Tibial artery (tissue), 4 donors: ENCODE measurements at regions not wholly inside any gene's neighbourhood (a gene's known extent, or its start where the extent isn't known, plus 50 kb on each side); places are given as distances from the start of the nearest gene placed in this dataset.
"Not testable (repeated sequence)": the region's sequence is repeated elsewhere in the genome, so short reads cannot be mapped to it uniquely, and the experiment has no call there.

Experiments
- DNase-seq, 2 donors: peaks; one replicate each; pipeline ENCODE4 v3.0.0-alpha.2; 2019
- H3K27ac ChIP-seq, 2 donors: fragments of 200-600 bp; sonication (generic) in 1 of 2; 1 replicate in 1 of 2; 2 replicates in 1 of 2; pipeline ENCODE4 v1.5.1; 2018 to 2019; ENCODE audit warnings: mild to moderate bottlenecking in 1 of 2
- H3K27me3 ChIP-seq, 2 donors: fragments of 200-600 bp; sonication (generic) in 1 of 2; one replicate each; pipeline versions ENCODE4 v1.5.1 to v1.6.0; 2016 to 2019
- H3K36me3 ChIP-seq, 3 donors: fragments of 200-600 bp; sonication (generic) in 2 of 3; one replicate each; pipeline ENCODE4 v1.5.1; 2016 to 2019; ENCODE audit warnings: mild to moderate bottlenecking in 2 of 3
- H3K4me1 ChIP-seq, 4 donors: fragments of 200-600 bp; sonication (generic) in 2 of 4; 1 replicate in 3 of 4; 2 replicates in 1 of 4; pipeline ENCODE4 v1.5.1; 2016 to 2019
- H3K4me3 ChIP-seq, 2 donors: fragments of 200-600 bp; sonication (generic) in 1 of 2; 1 replicate in 1 of 2; 2 replicates in 1 of 2; pipeline ENCODE4 v1.5.1; 2018 to 2019; ENCODE audit warnings: mild to moderate bottlenecking in 2 of 2
- H3K9me3 ChIP-seq, 3 donors: fragments of 200-600 bp; sonication (generic) in 1 of 3; one replicate each; pipeline ENCODE4 v1.5.1; 2016 to 2019
- CTCF ChIP-seq, 2 experiments: fragments of 200-600 bp in 1 of 2; fragments of 450-650 bp in 1 of 2; IDR thresholded peaks; one replicate each; pipeline ENCODE4 v1.5.1; 2017 to 2019; ENCODE audit warnings: antibody characterized with exemption in 2 of 2, mild to moderate bottlenecking in 1 of 2, moderate library complexity in 1 of 2
- intact Hi-C: fragments of 100-400 bp; cut with DNase I; formaldehyde crosslinking; loops from one replicate; pipeline ENCODE4 v1.15.0; 2023; ENCODE audit warnings: low total_unique reads

DNA sequence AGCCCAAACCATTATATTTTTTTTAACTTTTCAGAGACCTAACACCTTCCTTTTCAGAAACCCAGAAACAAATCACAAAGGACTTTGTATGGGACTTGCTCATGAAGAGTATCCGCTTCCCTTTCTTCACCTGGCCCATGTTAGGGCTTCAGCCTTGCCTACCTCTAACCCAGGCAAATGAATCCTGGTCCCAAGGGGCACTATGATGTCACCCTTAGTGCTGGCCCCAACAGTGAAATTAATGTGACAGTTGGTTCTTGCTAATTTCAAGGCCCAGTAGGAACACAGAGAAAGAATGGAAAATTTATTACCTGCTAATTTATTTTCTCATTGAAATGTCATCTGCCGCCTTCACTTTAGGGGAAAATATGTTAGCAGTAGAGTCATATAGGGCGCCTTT is 179.8 kb upstream of the NRXN3 start:
- no peak for DNase-seq
- H3K27ac ChIP-seq = no peak overlapping the region
- H3K36me3 ChIP-seq = no peaks in the 10 kb centered on the region
- H3K27me3 ChIP-seq = no peaks in the 10 kb centered on the region
- intact Hi-C loops = no loop called here
- no peaks in the 10 kb centered on the region for H3K4me1 ChIP-seq
- H3K9me3 ChIP-seq = no peaks in the 10 kb centered on the region
- H3K4me3 ChIP-seq = no peak overlapping the region
- no peak for TF ChIP-seq CTCF (IDR thresholded peaks at IDR 0.05)

DNA sequence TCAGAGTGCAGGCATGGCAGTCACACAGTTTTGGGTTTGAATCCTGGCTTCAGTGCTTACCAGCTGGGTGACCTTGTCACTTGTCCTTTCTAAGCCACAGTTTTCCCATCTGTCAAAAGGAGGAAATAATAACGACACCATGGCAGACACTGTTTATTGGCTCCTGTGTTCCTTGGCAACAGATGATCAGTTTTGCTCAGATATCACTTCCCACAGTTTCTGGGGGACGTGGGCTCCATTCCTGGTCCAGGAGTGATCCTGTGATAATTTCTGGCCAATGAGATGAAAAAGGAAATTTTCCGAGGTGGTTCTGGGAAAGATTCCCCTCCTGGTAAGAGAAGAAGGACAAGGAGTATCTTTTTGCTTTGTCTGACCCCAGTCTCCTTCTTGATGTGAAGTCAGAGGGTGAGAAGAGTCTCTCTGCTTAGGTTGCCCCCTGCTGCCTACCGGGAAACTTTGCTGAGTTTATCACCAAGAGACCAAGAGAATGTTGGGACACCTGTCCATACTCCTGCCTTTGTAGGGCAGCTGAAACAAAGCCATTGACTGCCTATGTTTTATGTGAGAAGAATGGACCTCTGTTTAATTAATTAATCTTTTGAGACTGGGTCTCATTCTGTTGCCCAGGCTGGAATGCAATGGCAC is 178.9 kb upstream of the NRXN3 start:
- no peaks in the 10 kb centered on the region for H3K27me3 ChIP-seq
- H3K36me3 ChIP-seq = no peaks in the 10 kb centered on the region
- no peaks in the 10 kb centered on the region for H3K9me3 ChIP-seq
- H3K4me3 ChIP-seq = no peak overlapping the region
- no peaks in the 10 kb centered on the region for H3K4me1 ChIP-seq
- DNase-seq = no peak
- no peak for TF ChIP-seq CTCF (IDR thresholded peaks at IDR 0.05)
- intact Hi-C loops = no loop called here
- no peak overlapping the region for H3K27ac ChIP-seq

DNA sequence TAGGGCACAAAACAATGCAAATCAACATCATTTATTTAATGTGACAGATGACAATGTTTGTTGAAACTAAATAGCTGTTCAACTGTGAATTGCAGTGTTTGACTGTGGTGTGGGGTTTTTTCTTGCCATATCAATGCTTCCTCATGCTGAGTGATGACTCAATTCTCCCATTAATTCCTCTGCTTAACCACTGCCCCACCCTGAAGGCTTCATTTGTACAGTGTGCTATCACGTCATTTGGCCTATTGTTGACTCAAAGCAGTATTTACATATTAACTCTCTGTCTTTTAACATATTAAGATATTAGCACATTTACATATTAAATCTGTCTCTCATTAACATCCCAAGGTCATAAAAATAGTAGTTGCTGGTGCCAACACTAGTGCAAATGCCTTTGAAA is 164.8 kb upstream of the NRXN3 start:
- TF ChIP-seq CTCF (IDR thresholded peaks at IDR 0.05) = no peak
- intact Hi-C loops = no loop called here
- H3K4me3 ChIP-seq = no peak overlapping the region
- no peaks in the 10 kb centered on the region for H3K9me3 ChIP-seq
- H3K36me3 ChIP-seq = no peaks in the 10 kb centered on the region
- H3K27me3 ChIP-seq = no peaks in the 10 kb centered on the region
- H3K27ac ChIP-seq = no peak overlapping the region
- DNase-seq = no peak
- H3K4me1 ChIP-seq = no peaks in the 10 kb centered on the region

DNA sequence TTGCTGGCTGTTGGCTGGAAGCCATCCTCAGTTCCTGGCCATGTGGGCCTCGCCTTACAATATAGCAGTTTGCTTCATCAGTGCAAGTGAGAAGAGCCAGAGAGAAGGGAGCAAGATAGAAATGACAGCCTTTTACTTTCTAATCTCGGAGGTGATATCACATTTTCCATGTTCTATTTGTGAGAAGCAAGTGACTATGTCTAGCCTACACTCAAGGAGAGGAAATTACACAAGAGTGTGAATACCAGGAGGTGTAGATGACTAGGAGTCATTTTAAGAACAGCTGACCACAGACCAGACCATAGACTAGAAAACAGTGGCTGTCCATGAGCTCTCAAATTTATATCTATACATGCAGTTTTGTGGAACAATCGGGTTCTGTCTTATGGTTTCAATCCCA is 163.0 kb upstream of the NRXN3 start:
- intact Hi-C loops = no loop called here
- TF ChIP-seq CTCF (IDR thresholded peaks at IDR 0.05) = no peak
- Histone ChIP-seq H3K4me1 (no peaks in the 10 kb centered on the region), H3K27me3 (no peaks in the 10 kb centered on the region), H3K36me3 (no peaks in the 10 kb centered on the region), H3K4me3 (no peak overlapping the region), H3K27ac (no peak overlapping the region), H3K9me3 (no peaks in the 10 kb centered on the region)
- DNase-seq = no peak

DNA sequence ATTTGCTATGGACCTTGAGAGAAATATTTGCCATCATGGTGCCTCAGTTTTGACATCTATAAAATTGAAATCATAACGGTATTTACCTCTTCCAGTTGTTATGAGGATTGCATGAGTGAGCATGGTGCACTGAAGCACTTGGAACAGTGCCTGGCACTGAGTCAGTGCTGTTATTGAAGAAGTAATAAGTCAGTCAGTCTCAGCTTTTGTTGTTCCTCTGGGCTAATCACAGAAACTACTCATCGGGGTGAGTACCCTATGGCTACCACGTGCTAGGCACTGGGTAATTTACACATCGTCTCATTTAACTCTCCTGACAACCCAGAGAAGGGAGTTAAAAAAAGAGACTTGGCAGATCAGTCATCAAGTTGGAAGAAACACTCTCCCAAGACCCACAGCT is 159.5 kb upstream of the NRXN3 start:
- no peaks in the 10 kb centered on the region for H3K9me3 ChIP-seq
- intact Hi-C loops = no loop called here
- DNase-seq = peak in 1 of 2 donors; percentile 62

GRCh38 chr14:78013911-78014310 is 156.3 kb upstream of the NRXN3 start:
- H3K4me3 ChIP-seq, H3K27ac ChIP-seq, DNase-seq, H3K27me3 ChIP-seq, H3K36me3 ChIP-seq, intact Hi-C loops, H3K4me1 ChIP-seq, H3K9me3 ChIP-seq: not testable (repeated sequence)

More for the DNA sequence above, 159.5 kb upstream of the NRXN3 start:
- Histone ChIP-seq H3K27me3 (no peaks in the 10 kb centered on the region), H3K4me3 (no peak overlapping the region), H3K27ac (no peak overlapping the region), H3K36me3 (no peaks in the 10 kb centered on the region), H3K4me1 (no peaks in the 10 kb centered on the region)
- TF ChIP-seq CTCF (IDR thresholded peaks at IDR 0.05) = no peak
